ENCODE measurements at regions not wholly inside any gene's neighbourhood (a gene's known extent, or its start where the extent isn't known, plus 50 kb on each side); places are given as distances from the start of the nearest gene placed in this dataset.

DNA sequence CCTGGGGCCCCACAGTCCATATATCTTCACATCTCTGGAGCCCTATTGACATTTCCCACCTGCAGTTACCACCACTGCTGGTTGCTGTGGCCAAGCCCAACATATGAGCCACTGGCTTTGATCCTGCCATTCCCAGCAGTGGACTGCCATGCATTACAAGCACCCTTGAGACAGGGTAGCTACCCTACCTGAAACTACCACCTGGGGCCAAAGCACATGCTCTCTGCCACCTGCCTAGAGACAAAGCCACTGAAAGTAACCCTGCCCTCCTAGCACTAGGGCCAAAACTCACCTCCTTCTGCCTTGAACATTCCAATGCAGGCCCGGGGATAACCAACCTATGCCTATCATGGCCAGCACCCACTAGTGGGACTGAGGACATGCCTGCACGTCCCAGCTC, 255.5 kb upstream of the KHDRBS2 start:
- intact Hi-C loops (cut with micrococcal nuclease; ENCODE audit: unreplicated experiment) (no loop called here), in situ Hi-C loops (cut with HindIII; ENCODE audit: low pct_unique_long_range_greater_than_20kb, low sequenced_read_pairs) (no loop called here)
- no peak overlapping the region for H3K27ac ChIP-seq (ENCODE audit: low read length)
- ChIA-PET POLR2A (no interaction called here), CTCF (no interaction called here)
- no peak for DNase-seq (ENCODE audit: low read depth, low spot score)
- no TSS peak for BruUV-seq (replicated peaks)
- TF ChIP-seq TCF7L2 (IDR thresholded peaks at IDR 0.05; ENCODE audit: low read depth, low read length): no peak
- TF ChIP-seq, protein P1, sequence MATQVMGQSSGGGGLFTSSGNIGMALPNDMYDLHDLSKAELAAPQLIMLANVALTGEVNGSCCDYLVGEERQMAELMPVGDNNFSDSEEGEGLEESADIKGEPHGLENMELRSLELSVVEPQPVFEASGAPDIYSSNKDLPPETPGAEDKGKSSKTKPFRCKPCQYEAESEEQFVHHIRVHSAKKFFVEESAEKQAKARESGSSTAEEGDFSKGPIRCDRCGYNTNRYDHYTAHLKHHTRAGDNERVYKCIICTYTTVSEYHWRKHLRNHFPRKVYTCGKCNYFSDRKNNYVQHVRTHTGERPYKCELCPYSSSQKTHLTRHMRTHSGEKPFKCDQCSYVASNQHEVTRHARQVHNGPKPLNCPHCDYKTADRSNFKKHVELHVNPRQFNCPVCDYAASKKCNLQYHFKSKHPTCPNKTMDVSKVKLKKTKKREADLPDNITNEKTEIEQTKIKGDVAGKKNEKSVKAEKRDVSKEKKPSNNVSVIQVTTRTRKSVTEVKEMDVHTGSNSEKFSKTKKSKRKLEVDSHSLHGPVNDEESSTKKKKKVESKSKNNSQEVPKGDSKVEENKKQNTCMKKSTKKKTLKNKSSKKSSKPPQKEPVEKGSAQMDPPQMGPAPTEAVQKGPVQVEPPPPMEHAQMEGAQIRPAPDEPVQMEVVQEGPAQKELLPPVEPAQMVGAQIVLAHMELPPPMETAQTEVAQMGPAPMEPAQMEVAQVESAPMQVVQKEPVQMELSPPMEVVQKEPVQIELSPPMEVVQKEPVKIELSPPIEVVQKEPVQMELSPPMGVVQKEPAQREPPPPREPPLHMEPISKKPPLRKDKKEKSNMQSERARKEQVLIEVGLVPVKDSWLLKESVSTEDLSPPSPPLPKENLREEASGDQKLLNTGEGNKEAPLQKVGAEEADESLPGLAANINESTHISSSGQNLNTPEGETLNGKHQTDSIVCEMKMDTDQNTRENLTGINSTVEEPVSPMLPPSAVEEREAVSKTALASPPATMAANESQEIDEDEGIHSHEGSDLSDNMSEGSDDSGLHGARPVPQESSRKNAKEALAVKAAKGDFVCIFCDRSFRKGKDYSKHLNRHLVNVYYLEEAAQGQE (IDR thresholded peaks at IDR 0.05; ENCODE audit: insufficient read depth in 1 of 2, low read depth in 2 of 2, low read length in 1 of 2): no peak
- TF ChIP-seq, protein P2, sequence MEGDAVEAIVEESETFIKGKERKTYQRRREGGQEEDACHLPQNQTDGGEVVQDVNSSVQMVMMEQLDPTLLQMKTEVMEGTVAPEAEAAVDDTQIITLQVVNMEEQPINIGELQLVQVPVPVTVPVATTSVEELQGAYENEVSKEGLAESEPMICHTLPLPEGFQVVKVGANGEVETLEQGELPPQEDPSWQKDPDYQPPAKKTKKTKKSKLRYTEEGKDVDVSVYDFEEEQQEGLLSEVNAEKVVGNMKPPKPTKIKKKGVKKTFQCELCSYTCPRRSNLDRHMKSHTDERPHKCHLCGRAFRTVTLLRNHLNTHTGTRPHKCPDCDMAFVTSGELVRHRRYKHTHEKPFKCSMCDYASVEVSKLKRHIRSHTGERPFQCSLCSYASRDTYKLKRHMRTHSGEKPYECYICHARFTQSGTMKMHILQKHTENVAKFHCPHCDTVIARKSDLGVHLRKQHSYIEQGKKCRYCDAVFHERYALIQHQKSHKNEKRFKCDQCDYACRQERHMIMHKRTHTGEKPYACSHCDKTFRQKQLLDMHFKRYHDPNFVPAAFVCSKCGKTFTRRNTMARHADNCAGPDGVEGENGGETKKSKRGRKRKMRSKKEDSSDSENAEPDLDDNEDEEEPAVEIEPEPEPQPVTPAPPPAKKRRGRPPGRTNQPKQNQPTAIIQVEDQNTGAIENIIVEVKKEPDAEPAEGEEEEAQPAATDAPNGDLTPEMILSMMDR (IDR thresholded peaks at IDR 0.05): no peak
- no peak for TF ChIP-seq SIN3A (IDR thresholded peaks at IDR 0.05; ENCODE audit: borderline replicate concordance, insufficient read depth, low read depth, low read length)
- no peak for ATAC-seq
- H3K9me3 ChIP-seq (ENCODE audit: control insufficient read depth, insufficient read depth, low read depth, low read length): no peaks in the 10 kb centered on the region
- H3K4me3 ChIP-seq (ENCODE audit: low read depth in 2 of 2, low read length in 2 of 2): no peak overlapping the region
- no peaks in the 10 kb centered on the region for H3K4me1 ChIP-seq (ENCODE audit: control insufficient read depth, insufficient read depth, low read length)
- no peaks in the 10 kb centered on the region for H3K36me3 ChIP-seq (ENCODE audit: control insufficient read depth, insufficient read depth, low read length)
- H3K27me3 ChIP-seq (ENCODE audit: control insufficient read depth, insufficient read depth, low read length): no peaks in the 10 kb centered on the region

DNA sequence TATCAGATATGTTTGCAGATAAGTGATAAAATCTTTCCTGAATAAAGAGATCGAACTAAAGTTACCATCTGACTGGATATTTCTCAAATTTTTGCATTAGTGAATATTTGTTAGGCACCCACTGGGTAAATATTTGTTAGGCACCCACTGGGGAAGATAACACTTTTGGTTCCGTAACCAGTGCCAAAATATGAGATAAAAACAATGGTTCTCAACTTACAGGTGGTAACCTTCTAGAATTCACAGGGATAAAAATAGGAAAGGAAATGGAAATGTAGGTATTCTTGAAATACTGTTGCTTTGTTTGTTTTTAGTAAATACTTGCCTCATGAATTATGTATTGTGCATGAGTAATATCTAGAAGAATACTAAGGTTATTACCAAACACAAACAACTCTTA, 245.0 kb upstream of the KHDRBS2 start:
- no peak for TF ChIP-seq SIN3A (IDR thresholded peaks at IDR 0.05; ENCODE audit: borderline replicate concordance, insufficient read depth, low read depth, low read length)
- TF ChIP-seq, protein P1 (IDR thresholded peaks at IDR 0.05; ENCODE audit: insufficient read depth in 1 of 2, low read depth in 2 of 2, low read length in 1 of 2): no peak
- TF ChIP-seq TCF7L2 (IDR thresholded peaks at IDR 0.05; ENCODE audit: low read depth, low read length): no peak
- no peak for TF ChIP-seq POLR2AphosphoS5 (IDR thresholded peaks at IDR 0.05; ENCODE audit: low read depth, low read length)
- TF ChIP-seq, protein P2 (IDR thresholded peaks at IDR 0.05): no peak
- CTCF ChIA-PET: no interaction called here
- no peak for ATAC-seq

More for the DNA sequence above, 245.0 kb upstream of the KHDRBS2 start:
- no TSS peak for BruUV-seq (replicated peaks)
- H3K27ac ChIP-seq (ENCODE audit: low read length): no peak overlapping the region
- no peak for DNase-seq (ENCODE audit: low read depth, low spot score)
- intact Hi-C loops (cut with micrococcal nuclease; ENCODE audit: unreplicated experiment) (no loop called here), in situ Hi-C loops (cut with HindIII; ENCODE audit: low pct_unique_long_range_greater_than_20kb, low sequenced_read_pairs) (no loop called here)
- H3K9me3 ChIP-seq (ENCODE audit: control insufficient read depth, insufficient read depth, low read depth, low read length): no peaks in the 10 kb centered on the region
- H3K27me3 ChIP-seq (ENCODE audit: control insufficient read depth, insufficient read depth, low read length): no peaks in the 10 kb centered on the region
- H3K36me3 ChIP-seq (ENCODE audit: control insufficient read depth, insufficient read depth, low read length): no peaks in the 10 kb centered on the region
- H3K4me3 ChIP-seq (ENCODE audit: low read depth in 2 of 2, low read length in 2 of 2): no peak overlapping the region
- POLR2A ChIA-PET: no interaction called here
- no peaks in the 10 kb centered on the region for H3K4me1 ChIP-seq (ENCODE audit: control insufficient read depth, insufficient read depth, low read length)
